ENCODE measurements at regions not wholly inside any gene's neighbourhood (a gene's known extent, or its start where the extent isn't known, plus 50 kb on each side); places are given as distances from the start of the nearest gene placed in this dataset.
"Not testable (repeated sequence)": the region's sequence is repeated elsewhere in the genome, so short reads cannot be mapped to it uniquely, and the experiment has no call there.

DNA sequence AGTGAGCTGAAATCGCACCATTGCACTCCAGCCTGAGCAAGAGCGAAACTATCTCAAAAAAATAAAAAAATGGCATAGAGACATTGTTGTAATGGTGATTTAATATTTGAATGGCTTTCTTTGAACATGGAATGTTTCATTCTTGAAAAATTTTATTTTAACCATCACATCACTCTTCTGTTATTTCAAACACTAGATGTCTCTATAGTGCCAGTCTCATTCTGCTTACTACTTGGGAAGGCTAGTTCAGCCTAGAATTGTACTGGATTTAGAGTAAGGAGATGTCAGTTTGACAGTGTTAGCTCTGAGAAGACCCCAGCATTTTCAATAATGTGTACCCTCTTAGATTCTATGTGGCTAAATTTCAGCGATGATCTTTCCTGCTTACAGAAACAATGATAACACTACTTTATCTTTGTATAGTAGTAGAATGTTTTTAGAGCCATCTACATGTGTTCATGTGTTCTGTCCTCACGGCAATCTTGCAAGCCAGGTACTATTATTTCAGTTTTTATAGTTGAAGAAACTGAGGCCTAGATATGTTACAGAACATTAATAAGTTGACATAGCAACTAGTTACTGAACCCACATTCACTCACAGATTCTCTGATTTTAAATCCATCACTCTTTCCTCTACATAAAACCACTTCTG, 142.9 kb upstream of the ZSWIM2 start:
- DNase-seq (ENCODE audit: low spot score): no peak

DNA sequence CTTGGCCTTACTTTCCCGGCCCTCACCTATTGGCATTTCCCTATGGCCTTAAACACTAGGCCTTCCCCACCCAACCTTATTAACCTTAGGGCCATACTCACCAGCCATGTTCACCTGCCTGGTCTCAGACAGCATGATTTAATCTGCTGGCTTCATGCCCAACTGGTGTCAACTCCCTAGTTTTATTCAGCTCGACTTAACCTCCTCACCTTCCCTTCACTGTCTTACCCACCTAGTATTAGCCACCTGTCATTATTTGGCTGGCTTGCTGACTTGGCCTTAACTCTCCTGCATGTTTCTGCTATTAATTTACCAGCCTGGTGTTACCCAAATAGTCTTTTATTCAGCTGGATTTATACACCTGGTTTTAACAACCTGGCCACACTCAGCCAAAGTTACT, 136.0 kb upstream of the ZSWIM2 start:
- DNase-seq (ENCODE audit: low spot score): no peak

DNA sequence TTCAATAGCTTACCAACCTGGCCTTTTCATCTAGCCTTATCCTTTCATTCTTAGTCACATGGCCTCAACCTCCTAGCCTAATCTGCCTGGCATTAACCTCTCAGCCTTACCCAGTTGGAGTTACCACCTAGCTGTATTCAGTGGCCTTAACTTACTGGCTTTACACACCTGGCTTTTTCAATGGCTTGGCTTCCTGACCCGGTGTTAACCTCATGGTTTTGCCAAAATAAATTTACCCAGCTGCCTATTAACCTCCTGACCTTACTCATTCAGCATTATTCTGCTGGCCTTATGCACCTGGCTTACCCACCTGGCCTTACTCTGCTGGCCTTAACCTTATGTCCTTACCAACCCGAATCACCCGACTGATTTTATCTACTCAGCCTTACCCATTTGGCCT, 135.5 kb upstream of the ZSWIM2 start:
- no peak for DNase-seq (ENCODE audit: low spot score)

DNA sequence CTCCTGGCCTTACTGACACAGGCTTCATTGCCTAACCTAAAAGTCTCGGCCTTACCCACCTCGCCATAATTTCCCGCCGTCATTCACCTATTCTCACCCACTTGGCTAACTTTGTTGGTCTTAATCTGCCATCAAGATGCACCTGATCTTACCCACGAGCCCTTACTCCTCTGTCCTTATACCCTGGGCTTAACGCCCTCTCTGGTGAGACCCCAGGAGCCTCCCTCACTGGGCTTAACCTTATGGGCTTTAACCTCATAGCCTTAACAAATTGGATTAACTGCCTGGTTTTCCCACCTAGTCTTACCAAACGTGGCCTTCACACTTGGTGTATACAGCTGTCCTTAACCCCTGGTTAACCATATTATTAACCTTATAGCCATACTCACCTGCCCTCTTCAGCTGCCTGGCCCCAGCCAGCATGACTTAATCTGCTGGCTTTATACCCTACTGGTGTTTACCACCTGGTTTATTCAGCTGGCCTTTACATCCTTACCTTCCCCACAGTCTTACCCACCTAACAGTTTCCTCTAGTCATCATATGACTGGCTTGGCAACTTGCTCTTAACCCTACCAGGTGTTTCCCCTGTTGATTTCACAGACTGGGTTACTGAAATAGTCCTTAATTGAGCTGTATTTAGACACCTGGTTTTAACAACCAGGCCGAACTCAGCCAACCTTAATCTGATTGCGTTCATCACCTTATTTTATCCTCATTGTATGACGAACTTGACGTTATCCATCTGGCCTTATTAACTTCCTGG, 132.0 kb upstream of the ZSWIM2 start:
- DNase-seq (ENCODE audit: low spot score): no peak

DNA sequence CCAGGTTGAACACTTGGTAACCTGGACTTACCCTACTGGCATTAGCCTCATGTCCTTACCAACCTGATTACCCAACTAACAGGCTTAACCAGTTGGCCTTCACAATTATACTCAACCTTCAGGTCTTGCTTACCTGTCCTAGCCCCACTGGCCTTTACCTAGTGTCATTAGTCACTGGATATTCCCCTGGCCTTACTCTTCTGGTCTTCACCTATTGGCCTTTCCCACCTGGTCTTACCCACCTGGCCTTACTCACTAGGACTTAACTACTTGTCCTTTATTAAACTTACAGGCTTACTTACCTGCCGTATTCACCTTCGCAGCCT, 131.1 kb upstream of the ZSWIM2 start:
- DNase-seq (ENCODE audit: low spot score): no peak

- DNase-seq (ENCODE audit: low spot score): no peak
These were observed 130.6 kb upstream of the ZSWIM2 start for GRCh38 chr2:186979439-186980116.

DNA sequence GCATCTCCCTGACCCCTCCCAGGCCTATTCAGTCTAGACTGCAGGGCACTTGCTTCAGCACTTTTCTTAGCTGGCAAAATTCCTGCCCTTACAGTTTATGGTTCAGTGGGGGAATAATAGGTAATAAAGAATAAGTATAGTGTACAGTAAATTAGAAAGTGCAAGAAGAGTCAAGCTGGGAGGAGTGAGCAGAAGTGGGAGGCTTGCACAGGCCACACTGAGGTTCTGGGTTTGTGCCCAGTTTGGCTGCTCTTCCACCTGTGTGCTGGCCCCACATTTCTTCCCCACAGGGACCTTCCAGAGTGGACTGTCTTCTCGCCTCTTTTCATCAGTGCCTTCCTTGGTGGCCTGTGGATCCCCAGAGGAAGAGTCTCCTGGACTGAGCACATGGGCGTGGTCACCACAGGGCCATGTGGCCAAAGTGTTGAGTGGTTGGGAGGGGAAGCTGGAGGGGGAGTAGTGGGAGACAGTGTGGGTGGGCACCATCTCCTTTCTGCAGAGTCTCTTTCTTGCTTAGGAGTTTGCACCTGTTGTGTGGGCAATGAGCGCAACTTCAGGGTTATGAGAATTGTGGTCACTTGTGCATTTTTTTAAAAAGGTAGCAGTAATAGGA, 128.6 kb upstream of the ZSWIM2 start:
- DNase-seq (ENCODE audit: low spot score): no peak

DNA sequence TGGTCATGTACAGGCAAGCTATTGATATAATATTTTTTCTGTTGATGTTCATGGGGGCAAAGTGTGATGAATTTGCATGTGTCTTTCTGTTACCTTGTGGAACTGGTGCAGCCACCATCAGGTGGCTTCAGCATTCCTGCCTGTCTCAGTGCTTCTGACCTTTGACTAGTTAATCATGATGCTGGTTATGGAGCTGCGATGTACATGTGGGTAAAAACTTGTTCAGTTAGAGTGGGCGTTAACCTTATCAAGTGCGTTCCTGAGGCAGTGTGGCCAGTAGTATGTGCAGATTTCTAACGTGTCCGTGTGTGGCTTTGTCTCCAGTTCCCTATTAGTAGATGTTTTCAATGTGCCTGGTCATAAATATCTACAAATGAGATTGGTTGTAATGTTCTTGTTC, 127.4 kb upstream of the ZSWIM2 start:
- no peak for DNase-seq (ENCODE audit: low spot score)

GRCh38 chr2:186972281-186972970, 123.5 kb upstream of the ZSWIM2 start:
- no peak for DNase-seq (ENCODE audit: low spot score)

GRCh38 chr2:186968277-186968676, 119.3 kb upstream of the ZSWIM2 start:
- DNase-seq (ENCODE audit: low spot score): no peak

GRCh38 chr2:186966015-186966414, 117.0 kb upstream of the ZSWIM2 start:
- DNase-seq (ENCODE audit: low spot score): no peak

DNA sequence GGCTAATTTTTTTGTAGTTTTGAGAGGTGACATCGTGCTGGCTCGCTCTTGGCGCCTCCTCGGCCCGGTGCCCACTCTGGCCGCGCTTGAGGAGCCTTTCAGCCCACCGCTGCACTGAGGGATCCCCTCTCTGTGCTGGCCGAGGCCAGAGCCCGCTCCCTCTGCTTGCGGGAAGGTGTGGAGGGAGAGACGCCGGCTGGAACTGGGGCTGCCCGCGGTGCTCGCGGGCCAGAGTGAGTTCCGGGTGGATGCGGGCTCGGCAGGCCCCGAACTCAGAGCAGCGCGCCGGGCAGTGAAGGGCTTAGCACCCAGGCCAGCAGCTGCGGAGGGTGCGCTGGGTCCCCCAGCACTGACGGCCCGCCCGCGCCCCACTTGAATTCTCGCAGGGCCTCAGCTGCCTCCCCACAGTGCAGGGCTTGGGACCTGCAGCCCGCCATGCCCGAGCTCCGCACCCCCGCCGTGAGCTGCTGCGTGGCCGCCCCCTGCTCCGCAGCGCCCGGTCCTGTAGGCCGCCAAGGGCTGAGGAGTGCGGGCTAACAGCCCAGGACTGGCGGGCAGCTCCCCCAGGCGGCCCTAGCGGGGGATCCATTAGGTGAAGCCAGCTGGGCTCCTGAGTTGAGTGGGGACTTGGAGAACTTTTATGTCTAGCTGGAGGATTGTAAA, 113.2 kb upstream of the ZSWIM2 start:
- DNase-seq (ENCODE audit: low spot score): no peak

GRCh38 chr2:186960241-186960640, 111.3 kb upstream of the ZSWIM2 start:
- not testable (repeated sequence) for DNase-seq (ENCODE audit: low spot score)

GRCh38 chr2:186959486-186959885, 110.5 kb upstream of the ZSWIM2 start:
- DNase-seq (ENCODE audit: low spot score): no peak

- no peak for DNase-seq (ENCODE audit: low spot score)
These were observed 101.7 kb upstream of the ZSWIM2 start for GRCh38 chr2:186950694-186951093.

DNA sequence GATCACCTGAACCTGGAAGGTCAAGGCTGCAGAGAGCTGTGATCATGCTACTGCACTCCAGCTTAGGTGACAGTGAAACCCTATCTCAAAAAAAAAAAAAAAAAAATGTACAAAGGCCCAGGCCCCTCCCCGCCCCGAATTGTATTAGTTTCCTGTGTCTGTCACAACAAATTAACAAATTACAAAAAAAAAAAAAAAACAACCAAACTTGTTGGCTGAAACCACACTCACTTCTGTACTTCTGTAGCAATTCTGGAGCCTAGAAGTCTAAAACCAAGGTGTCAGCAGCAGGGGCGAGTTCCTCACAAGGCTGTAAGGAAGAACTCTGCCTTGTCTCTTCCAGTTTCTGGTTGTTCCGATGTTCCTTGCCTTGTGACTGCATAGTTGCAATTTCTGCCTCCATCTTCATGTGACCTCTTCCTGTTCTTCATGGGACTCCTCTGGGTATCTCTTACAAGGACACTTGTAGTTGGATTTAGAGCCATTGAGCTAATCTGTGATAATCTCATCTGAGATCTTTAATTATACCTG, 100.8 kb upstream of the ZSWIM2 start:
- no peak for DNase-seq (ENCODE audit: low spot score)

DNA sequence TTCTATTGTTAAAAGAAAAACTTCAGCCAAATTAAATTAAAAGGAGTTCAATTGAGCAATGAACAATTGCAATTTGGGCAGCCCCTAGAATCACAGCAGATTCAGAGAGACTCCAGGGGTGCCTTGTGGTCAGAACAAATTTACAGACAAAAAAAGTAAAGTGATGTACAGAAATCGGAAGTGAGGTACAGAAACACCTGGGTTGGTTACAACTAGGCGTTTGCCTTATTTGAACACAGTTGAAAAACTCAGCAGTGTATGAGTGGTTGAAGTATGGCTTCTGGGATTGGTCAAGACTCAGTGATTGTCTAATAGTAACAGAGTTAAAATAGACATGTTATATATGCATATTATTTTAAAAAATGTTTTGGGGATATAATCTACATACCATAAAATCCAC, 98.5 kb upstream of the ZSWIM2 start:
- no peak for DNase-seq (ENCODE audit: low spot score)

- DNase-seq (ENCODE audit: low spot score): no peak
These were observed 98.0 kb upstream of the ZSWIM2 start for GRCh38 chr2:186946896-186947467.

GRCh38 chr2:186941853-186942252, 92.9 kb upstream of the ZSWIM2 start:
- no peak for DNase-seq (ENCODE audit: low spot score)

DNA sequence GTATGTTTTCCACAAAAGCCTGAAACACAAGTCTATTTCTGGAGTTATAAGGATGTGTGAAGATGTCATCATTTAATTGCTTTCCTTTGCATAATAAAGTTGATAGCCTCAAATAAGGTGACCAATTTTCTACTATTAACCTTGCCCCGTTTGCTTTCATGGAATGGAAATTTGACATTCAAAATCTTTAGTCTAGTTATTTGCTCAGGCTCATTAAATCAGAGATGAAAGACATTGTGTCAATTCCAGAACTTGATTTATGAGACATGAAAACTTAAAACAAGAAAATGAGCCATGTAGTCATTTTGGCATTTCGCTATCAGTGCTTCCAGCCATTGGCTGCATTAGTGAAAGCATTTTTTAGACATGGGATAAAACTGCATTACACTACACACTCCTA, 91.5 kb upstream of the ZSWIM2 start:
- no peak for DNase-seq (ENCODE audit: low spot score)

DNA sequence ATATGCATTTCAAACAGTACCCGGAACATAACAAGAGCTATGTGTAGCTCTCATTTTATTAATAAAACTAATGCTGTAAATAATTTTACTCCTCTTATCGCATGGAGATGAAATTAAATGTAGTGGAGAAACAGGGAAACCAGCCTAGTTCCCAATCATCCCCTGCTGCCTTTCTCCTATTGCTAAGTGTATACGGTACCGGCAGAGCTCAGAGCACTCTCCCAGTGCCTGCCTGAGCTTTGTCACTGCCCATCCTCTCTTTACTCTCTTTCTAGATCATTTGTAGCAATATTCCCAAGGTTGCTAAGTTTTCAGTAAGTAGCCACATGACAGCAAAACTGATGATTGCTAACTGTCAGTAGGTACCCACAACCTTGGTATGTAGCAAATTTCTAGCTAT, 85.5 kb upstream of the ZSWIM2 start:
- no peak for DNase-seq (ENCODE audit: low spot score)
